CD8-positive, alpha-beta memory T cell (primary cell): ENCODE measurements at regions not wholly inside any gene's neighbourhood (a gene's known extent, or its start where the extent isn't known, plus 50 kb on each side); places are given as distances from the start of the nearest gene placed in this dataset.

Experiments
- CTCF ChIA-PET: fragments of 350-600 bp; sonication (Branson Sonifier 250); formaldehyde crosslinking; loops from one replicate; lab custom pipeline; 2021; ENCODE audit warnings: antibody characterized with exemption; lab: Charles Lee
- POLR2A ChIA-PET: fragments of 350-600 bp; sonication (Branson Sonifier 250); formaldehyde crosslinking; loops from one replicate; lab custom pipeline; 2021; ENCODE audit warnings: antibody characterized with exemption; lab: Charles Lee
- DNase-seq, 5 donors: peaks; one replicate each; pipeline versions ENCODE4 v3.0.0 to v3.0.0-alpha.2; 2020 to 2022; ENCODE audit warnings: mixed read lengths in 1 of 5
- H3K27ac ChIP-seq: one replicate; pipeline ENCODE4 v1.7.0; 2013; ENCODE audit warnings: low read depth, mild to moderate bottlenecking, low read length, moderate library complexity
- H3K27me3 ChIP-seq: 2 replicates; pipeline ENCODE4 v1.7.0; 2013; ENCODE audit warnings: low read length, mild to moderate bottlenecking; ENCODE audit not compliant: insufficient read depth, poor library complexity, severe bottlenecking
- H3K36me3 ChIP-seq: 2 replicates; pipeline ENCODE4 v1.7.0; 2013; ENCODE audit warnings: mild to moderate bottlenecking, low read length, moderate library complexity; ENCODE audit not compliant: insufficient read depth
- H3K4me1 ChIP-seq: 2 replicates; pipeline ENCODE4 v1.7.0; 2013; ENCODE audit warnings: mild to moderate bottlenecking, low read length, moderate library complexity; ENCODE audit not compliant: insufficient read depth
- H3K4me3 ChIP-seq: 2 replicates; pipeline ENCODE4 v1.7.0; 2013; ENCODE audit warnings: mild to moderate bottlenecking, low read length
- H3K9me3 ChIP-seq: 2 replicates; pipeline ENCODE4 v1.7.0; 2013; ENCODE audit warnings: mild to moderate bottlenecking, low read length
- H3K27ac Mint-ChIP-seq, 8 donors: one replicate each; pipeline ENCODE4 v1.8.0; 2020 to 2021; ENCODE audit warnings: mixed read lengths in 8 of 8, mild to moderate bottlenecking in 6 of 8, inconsistent platforms in 3 of 8, moderate library complexity in 3 of 8
- H3K27me3 Mint-ChIP-seq, 2 donors: one replicate each; pipeline ENCODE4 v1.8.0; 2020 to 2021; ENCODE audit warnings: mixed read lengths in 2 of 2, mild to moderate bottlenecking in 1 of 2, moderate library complexity in 1 of 2
- H3K36me3 Mint-ChIP-seq, 3 donors: one replicate each; pipeline ENCODE4 v1.8.0; 2020 to 2021; ENCODE audit warnings: mixed read lengths in 3 of 3, inconsistent platforms in 1 of 3, mild to moderate bottlenecking in 1 of 3
- H3K4me1 Mint-ChIP-seq, 3 donors: one replicate each; pipeline ENCODE4 v1.8.0; 2020 to 2021; ENCODE audit warnings: mixed read lengths in 3 of 3, inconsistent platforms in 1 of 3, mild to moderate bottlenecking in 1 of 3
- H3K4me3 Mint-ChIP-seq, 7 donors: one replicate each; pipeline ENCODE4 v1.8.0; 2020 to 2021; ENCODE audit warnings: mixed read lengths in 7 of 7, mild to moderate bottlenecking in 6 of 7, moderate library complexity in 4 of 7, inconsistent platforms in 2 of 7
- H3K9me3 Mint-ChIP-seq, 5 donors: one replicate each; pipeline ENCODE4 v1.8.0; 2020 to 2022; ENCODE audit warnings: mixed read lengths in 5 of 5, mild to moderate bottlenecking in 3 of 5, moderate library complexity in 2 of 5, inconsistent platforms in 1 of 5

DNA sequence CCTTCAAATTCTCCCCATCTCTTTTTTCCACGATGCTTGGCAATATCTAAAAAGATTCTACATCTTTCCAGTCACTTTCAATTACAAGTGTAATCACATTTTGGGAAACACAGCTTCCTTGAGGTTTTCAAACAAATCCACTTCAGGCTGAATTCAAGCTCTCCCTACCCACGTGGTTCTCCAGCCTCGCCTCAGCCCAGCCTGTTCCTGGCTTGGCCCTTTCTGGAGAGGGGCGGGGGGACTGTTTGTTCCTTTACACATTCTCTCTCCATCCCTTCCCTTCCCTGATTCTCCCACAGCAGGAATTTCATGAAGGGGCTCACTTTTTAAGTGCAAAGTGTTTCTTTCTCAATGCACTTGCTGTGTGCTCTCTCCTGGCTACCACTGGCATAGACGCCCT, 226.3 kb upstream of the SOX11 start:
- Histone ChIP-seq H3K9me3 (no peaks in the 10 kb centered on the region), H3K36me3 (no peaks in the 10 kb centered on the region), H3K4me3 (no peak overlapping the region), H3K27ac (no peak overlapping the region), H3K4me1 (no peaks in the 10 kb centered on the region), H3K27me3 (no peaks in the 10 kb centered on the region)
- Mint-ChIP-seq H3K4me3 (no peak overlapping the region), H3K4me1 (no peaks in the 10 kb centered on the region), H3K27ac (no peak overlapping the region), H3K36me3 (no peaks in the 10 kb centered on the region), H3K27me3 (no peaks in the 10 kb centered on the region), H3K9me3 (peaks cover 0 to 3% (median 0%) of the 10 kb centered on the region in 5 donors)
- DNase-seq = no peak
- POLR2A ChIA-PET = no interaction called here
- CTCF ChIA-PET = no interaction called here

- no peak overlapping the region for H3K27ac Mint-ChIP-seq
- DNase-seq = no peak
- H3K4me1 ChIP-seq = no peaks in the 10 kb centered on the region
- ChIA-PET POLR2A (no interaction called here), CTCF (no interaction called here)
- no peaks in the 10 kb centered on the region for H3K27me3 ChIP-seq
- no peaks in the 10 kb centered on the region for H3K9me3 ChIP-seq
- peaks cover 0 to 3% (median 0%) of the 10 kb centered on the region in 5 donors for H3K9me3 Mint-ChIP-seq
- no peaks in the 10 kb centered on the region for H3K36me3 ChIP-seq
- no peak overlapping the region for H3K4me3 Mint-ChIP-seq
- no peaks in the 10 kb centered on the region for H3K4me1 Mint-ChIP-seq
- no peak overlapping the region for H3K4me3 ChIP-seq
- no peak overlapping the region for H3K27ac ChIP-seq
- no peaks in the 10 kb centered on the region for H3K27me3 Mint-ChIP-seq
- no peaks in the 10 kb centered on the region for H3K36me3 Mint-ChIP-seq
These were observed 224.8 kb upstream of the SOX11 start for GRCh38 chr2:5467178-5467905.

- no peaks in the 10 kb centered on the region for H3K36me3 Mint-ChIP-seq
- Histone ChIP-seq H3K4me3 (no peak overlapping the region), H3K4me1 (no peaks in the 10 kb centered on the region), H3K27me3 (no peaks in the 10 kb centered on the region), H3K27ac (no peak overlapping the region), H3K9me3 (no peaks in the 10 kb centered on the region), H3K36me3 (no peaks in the 10 kb centered on the region)
- H3K9me3 Mint-ChIP-seq = peaks cover 0 to 12% (median 4%) of the 10 kb centered on the region in 5 donors
- POLR2A ChIA-PET = no interaction called here
- DNase-seq = no peak
- H3K27me3 Mint-ChIP-seq = no peaks in the 10 kb centered on the region
- no peaks in the 10 kb centered on the region for H3K4me1 Mint-ChIP-seq
- H3K27ac Mint-ChIP-seq = no peak overlapping the region
- H3K4me3 Mint-ChIP-seq = no peak overlapping the region
- CTCF ChIA-PET = no interaction called here
These were observed 219.5 kb upstream of the SOX11 start for GRCh38 chr2:5472673-5473072.

- DNase-seq = no peak
- no peaks in the 10 kb centered on the region for H3K4me1 ChIP-seq
- no peak overlapping the region for H3K4me3 ChIP-seq
- Mint-ChIP-seq H3K4me3 (no peak overlapping the region), H3K9me3 (peaks cover 0 to 14% (median 4%) of the 10 kb centered on the region in 5 donors), H3K27me3 (no peaks in the 10 kb centered on the region), H3K36me3 (no peaks in the 10 kb centered on the region), H3K27ac (no peak overlapping the region), H3K4me1 (no peaks in the 10 kb centered on the region)
- CTCF ChIA-PET = no interaction called here
- H3K27me3 ChIP-seq = no peaks in the 10 kb centered on the region
- H3K27ac ChIP-seq = no peak overlapping the region
- POLR2A ChIA-PET = no interaction called here
- no peaks in the 10 kb centered on the region for H3K36me3 ChIP-seq
- no peaks in the 10 kb centered on the region for H3K9me3 ChIP-seq
These were observed 218.5 kb upstream of the SOX11 start for GRCh38 chr2:5473635-5474034.

DNA sequence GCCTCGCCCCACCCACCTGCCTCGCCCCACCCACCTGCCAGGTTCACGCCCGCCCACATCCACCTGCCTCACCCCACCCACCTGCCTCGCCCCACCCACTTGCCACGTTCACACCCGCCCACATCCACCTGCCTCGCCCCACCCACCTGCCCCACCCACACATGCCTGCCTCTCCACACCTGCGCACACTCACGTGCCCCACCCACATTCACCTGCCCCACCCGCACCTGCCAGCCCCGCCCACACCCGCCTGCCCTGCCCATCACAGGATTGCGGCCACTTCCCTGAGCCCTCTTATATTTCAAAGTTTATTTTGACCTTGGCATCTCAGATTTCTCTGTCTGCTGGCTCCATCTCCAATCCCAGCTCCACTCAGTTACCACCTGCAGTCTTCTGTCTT, 217.5 kb upstream of the SOX11 start:
- H3K4me1 Mint-ChIP-seq = no peaks in the 10 kb centered on the region
- no peaks in the 10 kb centered on the region for H3K36me3 Mint-ChIP-seq
- H3K27me3 ChIP-seq = no peaks in the 10 kb centered on the region
- no peak overlapping the region for H3K4me3 ChIP-seq
- no peak for DNase-seq
- peaks cover 0 to 14% (median 4%) of the 10 kb centered on the region in 5 donors for H3K9me3 Mint-ChIP-seq
- no peaks in the 10 kb centered on the region for H3K27me3 Mint-ChIP-seq
- ChIA-PET POLR2A (no interaction called here), CTCF (no interaction called here)
- no peaks in the 10 kb centered on the region for H3K4me1 ChIP-seq
- H3K4me3 Mint-ChIP-seq = no peak overlapping the region
- H3K27ac ChIP-seq = no peak overlapping the region
- no peak overlapping the region for H3K27ac Mint-ChIP-seq
- no peaks in the 10 kb centered on the region for H3K9me3 ChIP-seq
- H3K36me3 ChIP-seq = no peaks in the 10 kb centered on the region

DNA sequence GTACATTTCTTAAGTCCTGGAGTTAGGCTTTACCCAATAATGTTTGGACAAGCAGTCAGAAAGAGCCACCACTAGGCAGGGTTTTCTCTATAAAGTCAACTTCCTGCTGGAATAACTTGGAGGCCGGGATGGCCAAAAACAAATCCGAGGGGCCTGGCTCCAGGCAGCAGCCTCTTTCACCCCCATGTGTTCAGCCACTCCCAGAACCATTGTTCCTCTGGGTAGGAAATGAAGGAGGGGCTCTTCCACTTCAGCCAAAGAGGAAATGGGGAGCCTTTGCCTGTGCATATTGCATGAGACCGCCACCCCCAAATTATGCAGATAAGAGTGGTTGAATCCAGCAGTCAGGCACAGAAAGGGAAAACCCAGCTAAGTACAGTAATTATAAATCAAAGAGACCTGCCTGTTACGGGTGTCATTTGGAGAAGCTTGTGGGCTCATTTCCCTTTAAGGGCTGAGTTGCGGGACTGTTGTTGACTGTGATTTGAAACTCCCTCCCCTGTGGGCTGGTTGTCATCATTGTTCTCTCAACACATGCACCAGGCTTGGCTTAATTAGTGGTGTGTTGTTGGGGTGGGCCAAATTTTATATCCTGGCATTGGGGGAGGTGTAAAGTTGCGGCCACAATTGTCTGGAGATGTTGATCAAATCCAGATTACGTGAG, 212.8 kb upstream of the SOX11 start:
- Histone ChIP-seq H3K27ac (no peak overlapping the region), H3K4me1 (no peaks in the 10 kb centered on the region), H3K36me3 (no peaks in the 10 kb centered on the region), H3K9me3 (no peaks in the 10 kb centered on the region), H3K27me3 (no peaks in the 10 kb centered on the region), H3K4me3 (no peak overlapping the region)
- Mint-ChIP-seq H3K4me1 (no peaks in the 10 kb centered on the region), H3K4me3 (no peak overlapping the region), H3K27me3 (peaks cover 0 to 5% of the 10 kb centered on the region in 2 donors), H3K36me3 (no peaks in the 10 kb centered on the region), H3K27ac (no peak overlapping the region), H3K9me3 (peaks cover 0 to 11% (median 4%) of the 10 kb centered on the region in 5 donors)
- no peak for DNase-seq
- POLR2A ChIA-PET = no interaction called here
- CTCF ChIA-PET = no interaction called here

DNA sequence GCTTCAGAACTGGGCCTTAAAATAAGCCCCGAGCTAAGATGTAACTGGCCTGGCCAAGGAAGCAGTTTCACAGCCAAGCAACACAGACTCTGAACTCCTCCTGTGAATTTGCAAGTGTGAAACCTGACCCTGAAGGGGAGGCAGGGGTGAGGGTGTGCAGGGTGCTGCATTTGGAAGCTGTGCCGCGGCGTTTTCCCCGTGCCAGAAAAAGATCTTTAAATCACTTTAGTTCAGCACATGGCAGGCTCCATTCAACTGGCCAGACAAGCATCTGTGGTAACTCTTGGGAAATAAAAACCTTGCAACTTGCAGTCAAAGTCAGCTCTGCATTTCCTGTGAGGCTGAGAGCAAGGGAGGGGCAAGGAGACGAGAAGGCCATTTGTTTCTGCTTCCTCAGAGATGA, 209.3 kb upstream of the SOX11 start:
- DNase-seq = no peak
- ChIA-PET CTCF (no interaction called here), POLR2A (no interaction called here)
- Mint-ChIP-seq H3K27ac (no peak overlapping the region), H3K4me1 (no peaks in the 10 kb centered on the region), H3K36me3 (no peaks in the 10 kb centered on the region), H3K9me3 (peaks cover 0 to 11% (median 2%) of the 10 kb centered on the region in 5 donors), H3K4me3 (no peak overlapping the region), H3K27me3 (peaks cover 0 to 5% of the 10 kb centered on the region in 2 donors)
- Histone ChIP-seq H3K27ac (no peak overlapping the region), H3K27me3 (no peaks in the 10 kb centered on the region), H3K36me3 (no peaks in the 10 kb centered on the region), H3K4me3 (no peak overlapping the region), H3K4me1 (no peaks in the 10 kb centered on the region), H3K9me3 (no peaks in the 10 kb centered on the region)

GRCh38 chr2:5484868-5485267, 207.3 kb upstream of the SOX11 start:
- DNase-seq = no peak
- H3K27ac ChIP-seq = no peak overlapping the region
- no peaks in the 10 kb centered on the region for H3K9me3 ChIP-seq
- H3K9me3 Mint-ChIP-seq = peaks cover 0 to 15% (median 2%) of the 10 kb centered on the region in 5 donors
- no peaks in the 10 kb centered on the region for H3K36me3 ChIP-seq
- no peak overlapping the region for H3K4me3 ChIP-seq
- CTCF ChIA-PET = no interaction called here
- no peaks in the 10 kb centered on the region for H3K27me3 ChIP-seq
- no peak overlapping the region for H3K27ac Mint-ChIP-seq
- H3K27me3 Mint-ChIP-seq = peaks cover 0 to 5% of the 10 kb centered on the region in 2 donors
- POLR2A ChIA-PET = no interaction called here
- H3K4me1 ChIP-seq = no peaks in the 10 kb centered on the region
- H3K36me3 Mint-ChIP-seq = no peaks in the 10 kb centered on the region
- H3K4me1 Mint-ChIP-seq = no peaks in the 10 kb centered on the region
- no peak overlapping the region for H3K4me3 Mint-ChIP-seq
